Neural cell (in vitro differentiated cells): ENCODE measurements at regions not wholly inside any gene's neighbourhood (a gene's known extent, or its start where the extent isn't known, plus 50 kb on each side); places are given as distances from the start of the nearest gene placed in this dataset.

Source experiments
- H2AFZ ChIP-seq: fragments of 200-600, 300-800 bp; sonication (generic), shearing (Covaris generic); 2 replicates; pipeline ENCODE4 v1.6.0; 2014; ENCODE audit warnings: low read depth, mild to moderate bottlenecking, antibody characterized with exemption, low read length, moderate library complexity
- H3F3A ChIP-seq: fragments of 200-600 bp; shearing (Covaris generic); 2 replicates; pipeline ENCODE4 v1.6.1; 2016; ENCODE audit warnings: mild to moderate bottlenecking, moderate library complexity, mixed read lengths, antibody characterized with exemption, low read length; ENCODE audit not compliant: insufficient read depth, poor library complexity, severe bottlenecking
- H3K27ac ChIP-seq: fragments of 200-600, 300-800 bp; sonication (generic), shearing (Covaris generic); 2 replicates; pipeline ENCODE4 v1.5.1; 2014; ENCODE audit warnings: mild to moderate bottlenecking, low read length, moderate library complexity
- H3K27me3 ChIP-seq: fragments of 300-800, 200-600 bp; sonication (generic), shearing (Covaris generic); 2 replicates; pipeline ENCODE4 v1.6.0; 2014; ENCODE audit warnings: mild to moderate bottlenecking, low read depth, low read length, moderate library complexity; ENCODE audit not compliant: insufficient read depth
- H3K36me3 ChIP-seq: fragments of 300-800, 200-600 bp; sonication (generic), shearing (Covaris generic); 2 replicates; pipeline ENCODE4 v1.5.1; 2014; ENCODE audit warnings: mild to moderate bottlenecking, antibody characterized with exemption, low read length, moderate library complexity; ENCODE audit not compliant: insufficient read depth
- H3K4me2 ChIP-seq: fragments of 300-800, 200-600 bp; sonication (generic), shearing (Covaris generic); 2 replicates; pipeline ENCODE4 v1.6.0; 2014; ENCODE audit warnings: mild to moderate bottlenecking, low read length
- H3K4me3 ChIP-seq: fragments of 300-800, 200-600 bp; sonication (generic), shearing (Covaris generic); 2 replicates; pipeline ENCODE4 v1.5.1; 2014; ENCODE audit warnings: mild to moderate bottlenecking, low read length, moderate library complexity
- H3K79me2 ChIP-seq: fragments of 200-600 bp; shearing (Covaris generic); replicated peaks from 2 replicates; pipeline ENCODE4 v1.6.0; 2014; ENCODE audit warnings: mild to moderate bottlenecking, low read length, moderate library complexity; ENCODE audit not compliant: insufficient read depth
- H3K9ac ChIP-seq: fragments of 300-800, 200-600 bp; sonication (generic), shearing (Covaris generic); 2 replicates; pipeline ENCODE4 v1.6.1; 2016; ENCODE audit warnings: mild to moderate bottlenecking, low read length, mixed read lengths
- H3K9me2 ChIP-seq: fragments of 200-600 bp; shearing (Covaris generic); 2 replicates; pipeline ENCODE4 v1.6.1; 2016; ENCODE audit warnings: mild to moderate bottlenecking, low read length, mixed read lengths; ENCODE audit not compliant: insufficient read depth
- H3K9me3 ChIP-seq: fragments of 200-600, 300-800 bp; sonication (generic), shearing (Covaris generic); 2 replicates; pipeline ENCODE4 v1.6.1; 2016; ENCODE audit warnings: mild to moderate bottlenecking, mixed run types, low read length, moderate library complexity, mixed read lengths
- H4K20me1 ChIP-seq: fragments of 200-600 bp; shearing (Covaris generic); 2 replicates; pipeline ENCODE4 v1.6.1; 2016; ENCODE audit warnings: mild to moderate bottlenecking, mixed run types; ENCODE audit not compliant: insufficient read depth
- EP300 ChIP-seq: fragments of 450-650 bp; conservative IDR thresholded peaks from 2 replicates; pipeline ENCODE4 v1.6.1; 2014; ENCODE audit warnings: antibody characterized with exemption, mild to moderate bottlenecking, moderate library complexity; ENCODE audit not compliant: poor library complexity, severe bottlenecking
- EZH2 ChIP-seq: fragments of 200-600, 300-800 bp; shearing (Covaris generic), sonication (generic); IDR thresholded peaks from 2 replicates; pipeline ENCODE4 v1.6.1; 2014; ENCODE audit warnings: antibody characterized with exemption, low read length, borderline replicate concordance, mild to moderate bottlenecking; ENCODE audit not compliant: insufficient read depth, poor library complexity, severe bottlenecking
- MXI1 ChIP-seq: fragments of 450-650 bp; conservative IDR thresholded peaks from 2 replicates; pipeline ENCODE4 v1.6.1; 2014; ENCODE audit warnings: antibody characterized with exemption, mild to moderate bottlenecking; ENCODE audit not compliant: poor library complexity, severe bottlenecking
- POLR2AphosphoS5 ChIP-seq: IDR thresholded peaks from 2 replicates; pipeline ENCODE4 v1.6.1; 2012
- RAD21 ChIP-seq: fragments of 450-650 bp; conservative IDR thresholded peaks from 2 replicates; pipeline ENCODE4 v1.6.1; 2014; ENCODE audit warnings: antibody characterized with exemption, mild to moderate bottlenecking, moderate library complexity
- REST ChIP-seq: IDR thresholded peaks from 2 replicates; pipeline ENCODE4 v1.6.1; 2012; ENCODE audit warnings: borderline replicate concordance
- TAF1 ChIP-seq: IDR thresholded peaks from 2 replicates; pipeline ENCODE4 v1.6.1; 2012; ENCODE audit warnings: low read depth
- TF ChIP-seq, protein P1 (sequence below): fragments of 450-650 bp; IDR thresholded peaks from 2 replicates; pipeline ENCODE4 v1.5.1; 2014; ENCODE audit warnings: antibody characterized with exemption, mild to moderate bottlenecking, moderate library complexity; ENCODE audit not compliant: poor library complexity, severe bottlenecking

DNA sequence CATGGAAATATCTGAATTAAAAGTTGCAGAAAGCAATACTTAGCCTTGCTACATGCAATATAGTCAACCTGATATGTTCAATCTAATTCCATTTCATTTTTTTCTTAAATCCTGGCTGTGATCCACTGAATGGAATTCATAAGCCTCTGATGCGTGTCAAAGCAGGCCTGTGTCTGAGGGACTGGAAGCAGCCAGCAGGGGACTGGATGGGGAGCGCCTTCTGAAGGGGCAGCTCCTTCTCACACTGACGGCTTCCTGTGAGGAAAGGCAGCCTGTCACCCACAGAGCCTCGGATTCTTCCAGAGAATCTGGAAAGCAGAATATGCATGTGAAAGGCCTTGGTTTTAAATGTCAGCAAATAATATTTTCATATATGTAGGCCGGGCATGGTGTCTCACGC is 73.5 kb downstream of the KCNF1 start:
- TF ChIP-seq REST (peak; percentile 34), RAD21 (no peak)
- H3K36me3 ChIP-seq: no peaks in the 10 kb centered on the region
- H3K9me2 ChIP-seq: no peaks in the 10 kb centered on the region
- no peaks in the 10 kb centered on the region for H3F3A ChIP-seq
- H2AFZ ChIP-seq: no peak overlapping the region
- H3K27me3 ChIP-seq: no peaks in the 10 kb centered on the region
- H3K27ac ChIP-seq: peak overlapping the region; percentile 11
- H3K4me2 ChIP-seq: no peak overlapping the region
- H3K4me3 ChIP-seq: no peak overlapping the region
- no peaks in the 10 kb centered on the region for H3K79me2 ChIP-seq
- no peak overlapping the region for H3K9ac ChIP-seq
- no peaks in the 10 kb centered on the region for H4K20me1 ChIP-seq
- H3K9me3 ChIP-seq: no peaks in the 10 kb centered on the region

DNA sequence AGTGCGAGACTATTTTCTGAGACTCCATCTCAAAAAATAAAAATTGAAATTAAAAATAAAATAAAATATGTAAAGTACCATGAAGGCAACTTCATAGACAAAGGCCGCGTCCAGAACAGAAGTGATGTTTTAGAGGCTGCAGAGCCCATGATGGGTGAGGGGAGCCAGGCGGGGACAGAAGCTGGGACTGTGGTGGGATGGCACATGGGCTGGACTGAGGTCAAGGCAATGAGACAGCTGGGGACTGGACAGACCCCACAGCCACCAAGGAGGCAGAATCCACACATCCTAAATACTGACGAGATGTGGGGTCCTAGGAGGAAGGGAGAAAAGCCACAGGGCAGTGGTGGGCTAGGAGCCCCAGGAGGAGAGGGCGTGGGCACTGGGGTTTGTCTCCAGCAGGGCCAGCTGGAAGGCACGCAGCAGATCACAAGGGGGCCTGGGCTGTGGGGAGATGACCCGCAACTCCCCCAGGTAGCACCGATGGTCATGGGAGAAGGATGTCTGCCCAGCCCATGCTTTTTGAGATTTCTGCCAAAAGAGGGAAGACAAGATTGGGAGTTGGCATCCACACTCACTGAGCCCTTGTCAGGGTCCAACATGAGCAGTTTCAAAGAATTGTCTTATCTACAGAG is 74.3 kb downstream of the KCNF1 start:
- Histone ChIP-seq H3K79me2 (no peaks in the 10 kb centered on the region), H3K4me2 (no peak overlapping the region)
- no peak for TF ChIP-seq EZH2
- TF ChIP-seq TAF1: no peak
- no peak for TF ChIP-seq RAD21
- no peak for TF ChIP-seq MXI1

GRCh38 chr2:10987439-10987838 is 75.7 kb downstream of the KCNF1 start:
- Histone ChIP-seq H3K36me3 (no peaks in the 10 kb centered on the region), H3K27ac (no peak overlapping the region), H3K4me2 (no peak overlapping the region), H3F3A (no peaks in the 10 kb centered on the region), H3K9me2 (no peaks in the 10 kb centered on the region), H2AFZ (no peak overlapping the region), H3K27me3 (no peaks in the 10 kb centered on the region), H3K9ac (no peak overlapping the region), H3K4me3 (no peak overlapping the region), H4K20me1 (no peaks in the 10 kb centered on the region), H3K9me3 (no peaks in the 10 kb centered on the region), H3K79me2 (no peaks in the 10 kb centered on the region)
- no peak for TF ChIP-seq EP300
- TF ChIP-seq, protein P1, sequence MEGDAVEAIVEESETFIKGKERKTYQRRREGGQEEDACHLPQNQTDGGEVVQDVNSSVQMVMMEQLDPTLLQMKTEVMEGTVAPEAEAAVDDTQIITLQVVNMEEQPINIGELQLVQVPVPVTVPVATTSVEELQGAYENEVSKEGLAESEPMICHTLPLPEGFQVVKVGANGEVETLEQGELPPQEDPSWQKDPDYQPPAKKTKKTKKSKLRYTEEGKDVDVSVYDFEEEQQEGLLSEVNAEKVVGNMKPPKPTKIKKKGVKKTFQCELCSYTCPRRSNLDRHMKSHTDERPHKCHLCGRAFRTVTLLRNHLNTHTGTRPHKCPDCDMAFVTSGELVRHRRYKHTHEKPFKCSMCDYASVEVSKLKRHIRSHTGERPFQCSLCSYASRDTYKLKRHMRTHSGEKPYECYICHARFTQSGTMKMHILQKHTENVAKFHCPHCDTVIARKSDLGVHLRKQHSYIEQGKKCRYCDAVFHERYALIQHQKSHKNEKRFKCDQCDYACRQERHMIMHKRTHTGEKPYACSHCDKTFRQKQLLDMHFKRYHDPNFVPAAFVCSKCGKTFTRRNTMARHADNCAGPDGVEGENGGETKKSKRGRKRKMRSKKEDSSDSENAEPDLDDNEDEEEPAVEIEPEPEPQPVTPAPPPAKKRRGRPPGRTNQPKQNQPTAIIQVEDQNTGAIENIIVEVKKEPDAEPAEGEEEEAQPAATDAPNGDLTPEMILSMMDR: no peak
- TF ChIP-seq MXI1: no peak
- no peak for TF ChIP-seq POLR2AphosphoS5

More for the DNA sequence above, 74.3 kb downstream of the KCNF1 start:
- H3K36me3 ChIP-seq: no peaks in the 10 kb centered on the region
- H3K9ac ChIP-seq: no peak overlapping the region
- no peaks in the 10 kb centered on the region for H3F3A ChIP-seq
- H3K9me2 ChIP-seq: no peaks in the 10 kb centered on the region
- H2AFZ ChIP-seq: no peak overlapping the region
- no peaks in the 10 kb centered on the region for H4K20me1 ChIP-seq
- H3K27me3 ChIP-seq: no peaks in the 10 kb centered on the region
- no peak overlapping the region for H3K4me3 ChIP-seq
- H3K27ac ChIP-seq: no peak overlapping the region
- H3K9me3 ChIP-seq: no peaks in the 10 kb centered on the region
